HepG2 (cell line): ENCODE measurements at regions not wholly inside any gene's neighbourhood (a gene's known extent, or its start where the extent isn't known, plus 50 kb on each side); places are given as distances from the start of the nearest gene placed in this dataset.

Experiments used
- ATAC-seq: fragments of 200-7000 bp; cut with Tn5 transposase; 3 replicates; pipeline ENCODE4 v1.9.1; 2020; ENCODE audit warnings: mild to moderate bottlenecking, moderate library complexity
- BruUV-seq: library from RNA; stranded (reverse); fragments of 400-500 nt; replicated peaks from 2 replicates; lab custom pipeline; 2021; lab: Mats Ljungman, UMichigan
- CTCF ChIA-PET: fragments of 300-600 bp; formaldehyde crosslinking; extraction: SDS; loops from one replicate; lab custom pipeline; 2021; ENCODE audit warnings: low total read pairs, inconsistent platforms, low intra/inter-chr PET ratio; lab: Yijun Ruan, JAX
- POLR2A ChIA-PET: fragments of 350-600 bp; sonication (Branson Sonifier 250); formaldehyde crosslinking; loops from one replicate; lab custom pipeline; 2020; ENCODE audit warnings: antibody characterized with exemption, inconsistent platforms; lab: Yijun Ruan, JAX
- DNase-seq: peaks from one replicate; pipeline ENCODE4 v3.0.0-alpha.2; 2015; ENCODE audit warnings: low spot score
- FAIRE-seq: peaks from 3 replicates; lab custom pipeline; 2011; peaks lifted over from hg19 to GRCh38; lab: Jason Lieb, UNC
- H2AFZ ChIP-seq: one replicate; pipeline ENCODE4 v1.6.1; 2011; ENCODE audit warnings: low read length, inconsistent platforms
- H3K27ac ChIP-seq: fragments of 300-600 bp; 3 replicates; pipeline ENCODE4 v1.8.0; 2011; ENCODE audit warnings: mixed run types, mild to moderate bottlenecking, mixed read lengths, low read length, inconsistent platforms; ENCODE audit not compliant: insufficient read depth; ENCODE audit errors: extremely low read length
- H3K27me3 ChIP-seq, 2 experiments: fragments of 200-600 bp in 1 of 2; 2 replicates in 1 of 2; 3 replicates in 1 of 2; pipeline versions ENCODE4 v1.6.0 to v1.8.0; 2011; ENCODE audit warnings: low read length in 2 of 2, mild to moderate bottlenecking in 2 of 2, moderate library complexity in 2 of 2, inconsistent platforms in 1 of 2; ENCODE audit not compliant: insufficient read depth in 2 of 2, control insufficient read depth in 1 of 2
- H3K36me3 ChIP-seq, 2 experiments: fragments of 200-600 bp in 1 of 2; replicated peaks in 1 of 2; 2 replicates in 1 of 2; 3 replicates in 1 of 2; pipeline versions ENCODE4 v1.5.1 to v1.8.0; 2011; ENCODE audit warnings: low read length in 2 of 2, inconsistent platforms in 1 of 2; ENCODE audit not compliant: insufficient read depth in 2 of 2, control insufficient read depth in 1 of 2
- H3K4me1 ChIP-seq: 2 replicates; pipeline ENCODE4 v1.5.1; 2012; ENCODE audit warnings: low read length, inconsistent platforms; ENCODE audit not compliant: insufficient read depth
- H3K4me2 ChIP-seq: 2 replicates; pipeline ENCODE4 v1.6.0; 2011; ENCODE audit warnings: low read depth, low read length, inconsistent platforms
- H3K4me3 ChIP-seq, 3 experiments: fragments of 200-600 bp in 1 of 3; sonication (generic), shearing (Covaris generic) in 1 of 3; replicated peaks in 1 of 3; 2 replicates each; pipeline ENCODE4 v1.5.1; 2011 to 2016; ENCODE audit warnings: low read length in 3 of 3, inconsistent platforms in 2 of 3, low read depth in 2 of 3, mild to moderate bottlenecking in 2 of 3, control low read depth in 1 of 3, mixed read lengths in 1 of 3; ENCODE audit not compliant: insufficient read depth in 1 of 3
- H3K79me2 ChIP-seq: one replicate; pipeline ENCODE4 v1.6.1; 2011; ENCODE audit warnings: low read length, inconsistent platforms; ENCODE audit not compliant: insufficient read depth
- H3K9ac ChIP-seq: 2 replicates; pipeline ENCODE4 v1.6.0; 2011; ENCODE audit warnings: mild to moderate bottlenecking, low read depth, low read length, inconsistent platforms; ENCODE audit not compliant: insufficient read depth
- H3K9me3 ChIP-seq: 2 replicates; pipeline ENCODE4 v1.5.1; 2012; ENCODE audit warnings: mild to moderate bottlenecking, low read length
- H4K20me1 ChIP-seq: 2 replicates; pipeline ENCODE4 v1.6.0; 2011; ENCODE audit warnings: inconsistent platforms, mild to moderate bottlenecking, low read length, moderate library complexity; ENCODE audit not compliant: insufficient read depth
- FOXA1 ChIP-seq, 2 experiments: fragments of 450-650 bp in 1 of 2; sonication (generic) in 1 of 2; formaldehyde crosslinking in 1 of 2; IDR thresholded peaks; 2 replicates each; pipeline versions ENCODE4 v1.4.0 to v1.6.1; 2016 to 2020; ENCODE audit warnings: missing genetic modification reagents in 1 of 2
- MAZ ChIP-seq, 2 experiments: sonication (generic) in 1 of 2; formaldehyde crosslinking in 1 of 2; IDR thresholded peaks; 2 replicates each; pipeline versions ENCODE4 v1.5.0 to v1.6.1; 2012 to 2020; ENCODE audit warnings: low read depth in 2 of 2, mild to moderate bottlenecking in 2 of 2, borderline replicate concordance in 1 of 2, improper control_type of control experiment in 1 of 2, low read length in 1 of 2, missing genetic modification reagents in 1 of 2, moderate library complexity in 1 of 2
- MIER2 ChIP-seq: IDR thresholded peaks from 2 replicates; pipeline ENCODE4 v1.6.1; 2016; ENCODE audit warnings: missing biosample characterization, missing genetic modification reagents
- RAD51 ChIP-seq: fragments of 450-650 bp; IDR thresholded peaks from 2 replicates; pipeline ENCODE4 v1.6.1; 2016; ENCODE audit warnings: borderline replicate concordance
- SMARCE1 ChIP-seq: fragments of 450-650 bp; IDR thresholded peaks from 2 replicates; pipeline ENCODE4 v1.6.1; 2017; ENCODE audit warnings: borderline replicate concordance
- ZFYVE20 ChIP-seq: sonication (generic); formaldehyde crosslinking; IDR thresholded peaks from 2 replicates; pipeline ENCODE4 v1.8.0; 2023; ENCODE audit warnings: low read depth, mild to moderate bottlenecking, moderate library complexity, missing genetic modification reagents, borderline replicate concordance
- ZNF12 ChIP-seq: sonication (generic); formaldehyde crosslinking; IDR thresholded peaks from 2 replicates; pipeline ENCODE4 v1.5.0; 2020; ENCODE audit warnings: missing genetic modification reagents
- ZNF296 ChIP-seq: sonication (generic); formaldehyde crosslinking; conservative IDR thresholded peaks from 2 replicates; pipeline ENCODE4 v1.5.0; 2020; ENCODE audit warnings: mild to moderate bottlenecking, missing genetic modification reagents
- ZNF616 ChIP-seq: sonication (generic); formaldehyde crosslinking; IDR thresholded peaks from 2 replicates; pipeline ENCODE4 v1.5.0; 2020; ENCODE audit warnings: low read depth, mild to moderate bottlenecking, missing genetic modification reagents
- WGBS: methylation state at CpG from one replicate; pipeline ENCODE4 v1.1.6; 2017; ENCODE audit warnings: low lambda C conversion rate; 5-methylcytosine and 5-hydroxymethylcytosine counted together
- in situ Hi-C: cut with HindIII; loops from 2 replicates; pipeline ENCODE4 v1.10.0; 2017; ENCODE audit warnings: low pct_unique_long_range_greater_than_20kb; ENCODE audit not compliant: extremely low pct_ligation_motif_present
- intact Hi-C: fragments of 100-400 bp; cut with micrococcal nuclease; formaldehyde crosslinking; loops from one replicate; pipeline ENCODE4 v1.10.0; 2022; ENCODE audit not compliant: unreplicated experiment
- TF ChIP-seq, protein P1 (sequence below), 2 experiments: sonication (generic) in 1 of 2; formaldehyde crosslinking in 1 of 2; IDR thresholded peaks; 2 replicates each; pipeline versions ENCODE4 v1.5.1 to v1.6.1; 2011 to 2020; ENCODE audit warnings: borderline replicate concordance in 1 of 2, low read depth in 1 of 2, low read length in 1 of 2, mild to moderate bottlenecking in 1 of 2, missing genetic modification reagents in 1 of 2, moderate library complexity in 1 of 2
- TF ChIP-seq, protein P2 (sequence below): sonication (generic); formaldehyde crosslinking; IDR thresholded peaks from 2 replicates; pipeline ENCODE4 v1.5.0; 2020; ENCODE audit warnings: mild to moderate bottlenecking, missing genetic modification reagents
- TF ChIP-seq, protein P3 (sequence below): IDR thresholded peaks from 2 replicates; pipeline ENCODE4 v1.6.1; 2016; ENCODE audit warnings: low read depth, borderline replicate concordance

DNA sequence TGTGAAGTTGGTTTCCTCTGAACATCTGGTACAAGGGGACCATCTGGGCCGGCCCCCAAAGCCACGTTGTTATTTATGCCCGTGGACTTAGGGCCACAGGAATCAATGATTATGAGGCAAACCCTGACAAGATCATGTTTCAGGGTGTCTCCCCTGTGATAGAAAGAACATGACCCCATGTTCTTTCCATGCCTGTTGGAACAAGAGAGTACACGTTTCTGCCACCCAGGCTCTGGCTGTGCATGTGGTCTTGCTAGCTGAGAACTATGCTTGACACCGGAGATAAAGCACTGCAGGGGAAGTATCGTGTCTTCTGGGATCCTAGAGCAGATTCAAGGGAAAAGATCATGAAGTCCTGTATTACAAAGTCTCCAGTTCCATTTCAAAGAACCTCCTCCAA, 64.2 kb downstream of the TMEM17 start:
- Histone ChIP-seq H3K36me3 (no peaks in the 10 kb centered on the region), H3K27me3 (peaks cover 7 to 25% of the 10 kb centered on the region in 2 experiments; a peak in 3 of 5 replicates), H4K20me1 (no peaks in the 10 kb centered on the region), H3K4me2 (no peak overlapping the region), H2AFZ (no peak overlapping the region), H3K79me2 (no peaks in the 10 kb centered on the region), H3K9me3 (no peaks in the 10 kb centered on the region), H3K9ac (no peak overlapping the region), H3K4me3 (no peak overlapping the region), H3K4me1 (no peaks in the 10 kb centered on the region), H3K27ac (no peak overlapping the region)
- no peak for DNase-seq
- CTCF ChIA-PET = no interaction called here
- WGBS = 31% methylated on average over 5 of the region's 6 CpGs
- ATAC-seq = no peak
- no TSS peak for BruUV-seq
- in situ Hi-C loops (no loop called here), intact Hi-C loops (no loop called here)
- TF ChIP-seq, protein P1, sequence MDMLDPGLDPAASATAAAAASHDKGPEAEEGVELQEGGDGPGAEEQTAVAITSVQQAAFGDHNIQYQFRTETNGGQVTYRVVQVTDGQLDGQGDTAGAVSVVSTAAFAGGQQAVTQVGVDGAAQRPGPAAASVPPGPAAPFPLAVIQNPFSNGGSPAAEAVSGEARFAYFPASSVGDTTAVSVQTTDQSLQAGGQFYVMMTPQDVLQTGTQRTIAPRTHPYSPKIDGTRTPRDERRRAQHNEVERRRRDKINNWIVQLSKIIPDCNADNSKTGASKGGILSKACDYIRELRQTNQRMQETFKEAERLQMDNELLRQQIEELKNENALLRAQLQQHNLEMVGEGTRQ (IDR thresholded peaks at IDR 0.05; ENCODE audit: low read depth, low read length) = no peak
- TF ChIP-seq, protein P1 (CRISPR knock-in tag; IDR thresholded peaks at IDR 0.05; ENCODE audit: borderline replicate concordance) = no peak
- 0 out of 2 replicates have a peak, but pooled peaks have one; percentile 22 for TF ChIP-seq ZNF296 (CRISPR knock-in tag)
- FAIRE-seq = no peak
- POLR2A ChIA-PET = no interaction called here

DNA sequence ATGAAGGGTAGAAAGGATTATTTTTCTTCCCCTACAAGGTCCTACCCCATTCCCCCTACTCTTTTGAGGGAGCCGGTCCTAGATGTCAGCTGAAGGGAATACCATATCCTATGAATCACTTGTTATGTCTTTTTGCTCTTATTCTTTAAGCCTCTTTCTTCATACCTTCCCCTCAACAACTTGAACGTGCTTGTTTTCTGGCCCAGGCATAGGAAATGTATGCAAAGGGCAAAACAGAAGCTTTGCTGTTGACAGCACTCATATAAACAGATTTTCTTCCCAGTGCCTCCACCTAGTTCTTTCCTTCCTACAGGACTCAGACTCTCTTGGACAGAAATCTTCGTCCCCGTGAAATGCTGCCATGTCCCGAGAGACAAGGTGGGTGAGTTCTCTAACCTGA, 64.6 kb downstream of the TMEM17 start:
- H3K9me3 ChIP-seq = no peaks in the 10 kb centered on the region
- in situ Hi-C loops (no loop called here), intact Hi-C loops (no loop called here)
- 57% methylated on average over 5 of the region's 5 CpGs for WGBS
- H3K4me1 ChIP-seq = no peaks in the 10 kb centered on the region
- peaks cover 7 to 26% of the 10 kb centered on the region in 2 experiments; a peak in 3 of 5 replicates for H3K27me3 ChIP-seq
- no peak for FAIRE-seq
- H3K9ac ChIP-seq = no peak overlapping the region
- POLR2A ChIA-PET = no interaction called here
- no peak overlapping the region for H3K4me2 ChIP-seq
- H2AFZ ChIP-seq = no peak overlapping the region
- no peaks in the 10 kb centered on the region for H4K20me1 ChIP-seq
- no peak for ATAC-seq
- CTCF ChIA-PET = no interaction called here
- no peak for DNase-seq
- no peaks in the 10 kb centered on the region for H3K79me2 ChIP-seq
- no peak overlapping the region for H3K4me3 ChIP-seq
- no peaks in the 10 kb centered on the region for H3K36me3 ChIP-seq
- BruUV-seq = no TSS peak
- H3K27ac ChIP-seq = no peak overlapping the region
- TF ChIP-seq ZNF12 (CRISPR knock-in tag) (no peak), MAZ (IDR thresholded peaks at IDR 0.05; ENCODE audit: borderline replicate concordance, low read depth, low read length) (no peak), MAZ (CRISPR knock-in tag; IDR thresholded peaks at IDR 0.05; ENCODE audit: low read depth) (no peak), ZNF616 (CRISPR knock-in tag) (no peak), RAD51 (no peak), FOXA1 (IDR thresholded peaks at IDR 0.05) (no peak), FOXA1 (CRISPR knock-in tag; IDR thresholded peaks at IDR 0.05) (no peak), ZFYVE20 (CRISPR knock-in tag) (no peak), SMARCE1 (no peak), MIER2 (CRISPR knock-in tag) (no peak)
- TF ChIP-seq, protein P2, sequence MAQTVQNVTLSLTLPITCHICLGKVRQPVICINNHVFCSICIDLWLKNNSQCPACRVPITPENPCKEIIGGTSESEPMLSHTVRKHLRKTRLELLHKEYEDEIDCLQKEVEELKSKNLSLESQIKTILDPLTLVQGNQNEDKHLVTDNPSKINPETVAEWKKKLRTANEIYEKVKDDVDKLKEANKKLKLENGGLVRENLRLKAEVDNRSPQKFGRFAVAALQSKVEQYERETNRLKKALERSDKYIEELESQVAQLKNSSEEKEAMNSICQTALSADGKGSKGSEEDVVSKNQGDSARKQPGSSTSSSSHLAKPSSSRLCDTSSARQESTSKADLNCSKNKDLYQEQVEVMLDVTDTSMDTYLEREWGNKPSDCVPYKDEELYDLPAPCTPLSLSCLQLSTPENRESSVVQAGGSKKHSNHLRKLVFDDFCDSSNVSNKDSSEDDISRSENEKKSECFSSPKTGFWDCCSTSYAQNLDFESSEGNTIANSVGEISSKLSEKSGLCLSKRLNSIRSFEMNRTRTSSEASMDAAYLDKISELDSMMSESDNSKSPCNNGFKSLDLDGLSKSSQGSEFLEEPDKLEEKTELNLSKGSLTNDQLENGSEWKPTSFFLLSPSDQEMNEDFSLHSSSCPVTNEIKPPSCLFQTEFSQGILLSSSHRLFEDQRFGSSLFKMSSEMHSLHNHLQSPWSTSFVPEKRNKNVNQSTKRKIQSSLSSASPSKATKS (CRISPR knock-in tag) = no peak
- TF ChIP-seq, protein P3, sequence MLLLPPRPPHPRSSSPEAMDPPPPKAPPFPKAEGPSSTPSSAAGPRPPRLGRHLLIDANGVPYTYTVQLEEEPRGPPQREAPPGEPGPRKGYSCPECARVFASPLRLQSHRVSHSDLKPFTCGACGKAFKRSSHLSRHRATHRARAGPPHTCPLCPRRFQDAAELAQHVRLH (CRISPR knock-in tag) = no peak
